Ishikawa (cell line): ENCODE measurements at regions not wholly inside any gene's neighbourhood (a gene's known extent, or its start where the extent isn't known, plus 50 kb on each side); places are given as distances from the start of the nearest gene placed in this dataset.

Experiments
- CEBPB ChIP-seq: IDR thresholded peaks from 2 replicates; pipeline ENCODE4 v1.6.1; 2012
- CREB1 ChIP-seq: IDR thresholded peaks from 2 replicates; pipeline ENCODE4 v1.6.1; 2012; ENCODE audit warnings: low read depth
- EGR1 ChIP-seq: IDR thresholded peaks from 2 replicates; pipeline ENCODE4 v1.6.1; 2012
- EP300 ChIP-seq: IDR thresholded peaks from 2 replicates; pipeline ENCODE4 v1.6.1; 2012; ENCODE audit warnings: borderline replicate concordance
- FOXM1 ChIP-seq: IDR thresholded peaks from 2 replicates; pipeline ENCODE4 v1.6.1; 2012; ENCODE audit warnings: low read depth, borderline replicate concordance
- MAX ChIP-seq: IDR thresholded peaks from 2 replicates; pipeline ENCODE4 v1.6.1; 2012
- NFIC ChIP-seq: IDR thresholded peaks from 2 replicates; pipeline ENCODE4 v1.6.1; 2012
- RAD21 ChIP-seq: IDR thresholded peaks from 2 replicates; pipeline ENCODE4 v1.6.1; 2012; ENCODE audit warnings: low read depth
- REST ChIP-seq: IDR thresholded peaks from 2 replicates; pipeline ENCODE4 v1.6.1; 2012; ENCODE audit warnings: low read depth, mild to moderate bottlenecking
- TCF12 ChIP-seq: IDR thresholded peaks from 2 replicates; pipeline ENCODE4 v1.6.1; 2012; ENCODE audit warnings: low read depth
- TEAD4 ChIP-seq: IDR thresholded peaks from 2 replicates; pipeline ENCODE4 v1.6.1; 2012
- YY1 ChIP-seq: IDR thresholded peaks from 2 replicates; pipeline ENCODE4 v1.6.1; 2012; ENCODE audit warnings: low read depth
- ZBTB7A ChIP-seq: IDR thresholded peaks from 2 replicates; pipeline ENCODE4 v1.6.1; 2012; ENCODE audit warnings: low read depth

GRCh38 chr11:130817330-130817944 lies 98.8 kb downstream of the SNX19 start:
- TF ChIP-seq RAD21 = no peak
- no peak for TF ChIP-seq EP300
- no peak for TF ChIP-seq YY1
- no peak for TF ChIP-seq CEBPB
- no peak for TF ChIP-seq NFIC
- no peak for TF ChIP-seq EGR1
- no peak for TF ChIP-seq TEAD4
- no peak for TF ChIP-seq CREB1
- no peak for TF ChIP-seq TCF12
- TF ChIP-seq FOXM1 = no peak
- no peak for TF ChIP-seq ZBTB7A

- TF ChIP-seq CREB1 = no peak
- no peak for TF ChIP-seq ZBTB7A
- TF ChIP-seq REST = no peak
- TF ChIP-seq MAX = no peak
Observed at GRCh38 chr11:130819625-130820024, 96.7 kb downstream of the SNX19 start.
